ENCODE measurements at regions not wholly inside any gene's neighbourhood (a gene's known extent, or its start where the extent isn't known, plus 50 kb on each side); places are given as distances from the start of the nearest gene placed in this dataset.

DNA sequence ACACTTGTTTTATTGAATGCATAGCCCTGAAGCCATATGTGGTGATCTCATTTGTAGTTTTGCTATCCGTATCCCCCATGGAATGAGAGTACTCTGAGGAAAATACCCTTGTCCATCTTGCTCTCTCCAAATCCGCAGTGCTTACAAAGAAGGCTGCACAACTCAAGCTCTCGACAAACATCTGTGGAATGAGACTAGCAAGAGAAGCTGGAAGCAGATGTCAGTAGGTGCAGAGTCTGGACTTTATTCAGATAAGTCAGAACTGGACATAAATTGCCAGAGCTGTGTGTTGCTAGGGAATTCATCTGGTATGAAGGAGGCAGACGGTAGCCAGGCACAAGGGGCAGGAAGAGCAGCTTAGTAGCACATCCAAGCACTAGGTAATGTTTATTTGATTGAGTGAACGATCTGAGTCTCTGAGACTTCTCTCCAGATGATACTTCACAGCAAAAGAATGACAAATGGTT, 1046.2 kb downstream of the XPNPEP1 start:
- Histone ChIP-seq H3K4me3 (no peak overlapping the region), H3K4me1 (no peaks in the 10 kb centered on the region), H3K9me3 (no peaks in the 10 kb centered on the region), H3K27ac (replicated peaks in 1 of 4) (no peak overlapping the region), H3K27me3 (no peaks in the 10 kb centered on the region), H3K36me3 (no peaks in the 10 kb centered on the region)
- intact Hi-C loops (cut with DNase I): no loop called here
- WGBS: 14% methylated on average over 5 of the region's 5 CpGs
- no peak for DNase-seq (ENCODE audit: extremely low spot score)
- TF ChIP-seq POLR2AphosphoS5 (IDR thresholded peaks at IDR 0.05) (no peak), EP300 (IDR thresholded peaks at IDR 0.05) (no peak), POLR2A (IDR thresholded peaks at IDR 0.05; ENCODE audit: low read depth) (no peak)
- TF ChIP-seq, protein P1, sequence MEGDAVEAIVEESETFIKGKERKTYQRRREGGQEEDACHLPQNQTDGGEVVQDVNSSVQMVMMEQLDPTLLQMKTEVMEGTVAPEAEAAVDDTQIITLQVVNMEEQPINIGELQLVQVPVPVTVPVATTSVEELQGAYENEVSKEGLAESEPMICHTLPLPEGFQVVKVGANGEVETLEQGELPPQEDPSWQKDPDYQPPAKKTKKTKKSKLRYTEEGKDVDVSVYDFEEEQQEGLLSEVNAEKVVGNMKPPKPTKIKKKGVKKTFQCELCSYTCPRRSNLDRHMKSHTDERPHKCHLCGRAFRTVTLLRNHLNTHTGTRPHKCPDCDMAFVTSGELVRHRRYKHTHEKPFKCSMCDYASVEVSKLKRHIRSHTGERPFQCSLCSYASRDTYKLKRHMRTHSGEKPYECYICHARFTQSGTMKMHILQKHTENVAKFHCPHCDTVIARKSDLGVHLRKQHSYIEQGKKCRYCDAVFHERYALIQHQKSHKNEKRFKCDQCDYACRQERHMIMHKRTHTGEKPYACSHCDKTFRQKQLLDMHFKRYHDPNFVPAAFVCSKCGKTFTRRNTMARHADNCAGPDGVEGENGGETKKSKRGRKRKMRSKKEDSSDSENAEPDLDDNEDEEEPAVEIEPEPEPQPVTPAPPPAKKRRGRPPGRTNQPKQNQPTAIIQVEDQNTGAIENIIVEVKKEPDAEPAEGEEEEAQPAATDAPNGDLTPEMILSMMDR (IDR thresholded peaks at IDR 0.05): no peak

DNA sequence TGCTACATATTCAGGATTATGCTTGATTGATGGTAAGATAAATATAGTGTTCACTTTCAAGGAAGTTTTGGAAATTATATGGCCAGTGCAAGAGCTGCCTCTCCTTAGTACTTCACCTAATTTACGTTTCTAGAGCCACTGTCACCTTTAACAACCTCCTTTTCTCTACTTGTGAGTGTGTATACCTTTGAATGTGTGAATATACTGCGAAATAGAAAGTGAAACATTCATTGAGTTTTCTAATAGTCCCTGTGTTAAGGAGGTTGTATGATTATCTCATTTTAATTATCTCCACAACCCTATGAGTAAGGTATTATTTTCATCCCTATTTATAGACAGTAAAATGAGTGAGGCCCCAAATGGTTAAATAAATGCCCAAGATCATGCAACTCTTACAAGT, 1050.5 kb downstream of the XPNPEP1 start:
- intact Hi-C loops (cut with DNase I): no loop called here
- DNase-seq (ENCODE audit: extremely low spot score): no peak
- Histone ChIP-seq H3K9me3 (no peaks in the 10 kb centered on the region), H3K4me3 (no peak overlapping the region), H3K27ac (replicated peaks in 1 of 4) (no peak overlapping the region), H3K27me3 (no peaks in the 10 kb centered on the region), H3K4me1 (no peaks in the 10 kb centered on the region), H3K36me3 (no peaks in the 10 kb centered on the region)
- WGBS: 59% methylated on average over 2 of the region's 2 CpGs
- TF ChIP-seq, protein P1 (IDR thresholded peaks at IDR 0.05): no peak
- TF ChIP-seq EP300 (IDR thresholded peaks at IDR 0.05) (no peak), POLR2A (IDR thresholded peaks at IDR 0.05; ENCODE audit: low read depth) (no peak)

DNA sequence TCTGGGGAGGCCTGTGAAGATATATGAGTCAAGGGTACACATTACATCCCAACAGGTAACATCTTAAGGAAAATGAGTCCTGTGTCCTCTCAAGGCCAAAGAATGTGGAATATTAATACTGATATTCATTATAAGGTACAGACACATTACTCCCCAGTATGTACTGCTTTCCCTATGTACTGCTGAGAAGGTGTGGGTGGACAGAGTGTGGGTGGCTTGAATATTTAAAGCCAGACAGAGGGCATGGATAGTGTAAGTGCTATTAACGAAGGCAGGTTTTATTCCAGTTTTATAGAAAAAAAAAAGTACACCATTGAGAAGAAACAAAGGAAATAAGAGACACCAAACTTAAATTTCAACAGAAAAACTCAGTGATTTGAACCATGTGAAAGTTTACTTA, 1054.4 kb downstream of the XPNPEP1 start:
- Histone ChIP-seq H3K27me3 (no peaks in the 10 kb centered on the region), H3K4me1 (no peaks in the 10 kb centered on the region), H3K9me3 (no peaks in the 10 kb centered on the region), H3K27ac (replicated peaks in 1 of 4) (no peak overlapping the region), H3K4me3 (no peak overlapping the region), H3K36me3 (no peaks in the 10 kb centered on the region)
- WGBS: 73% methylated on average over 1 of the region's 1 CpG
- TF ChIP-seq EP300 (IDR thresholded peaks at IDR 0.05) (no peak), POLR2AphosphoS5 (IDR thresholded peaks at IDR 0.05) (no peak), POLR2A (IDR thresholded peaks at IDR 0.05; ENCODE audit: low read depth) (no peak)
- TF ChIP-seq, protein P1 (IDR thresholded peaks at IDR 0.05): no peak
- intact Hi-C loops (cut with DNase I): no loop called here
- no peak for DNase-seq (ENCODE audit: extremely low spot score)

DNA sequence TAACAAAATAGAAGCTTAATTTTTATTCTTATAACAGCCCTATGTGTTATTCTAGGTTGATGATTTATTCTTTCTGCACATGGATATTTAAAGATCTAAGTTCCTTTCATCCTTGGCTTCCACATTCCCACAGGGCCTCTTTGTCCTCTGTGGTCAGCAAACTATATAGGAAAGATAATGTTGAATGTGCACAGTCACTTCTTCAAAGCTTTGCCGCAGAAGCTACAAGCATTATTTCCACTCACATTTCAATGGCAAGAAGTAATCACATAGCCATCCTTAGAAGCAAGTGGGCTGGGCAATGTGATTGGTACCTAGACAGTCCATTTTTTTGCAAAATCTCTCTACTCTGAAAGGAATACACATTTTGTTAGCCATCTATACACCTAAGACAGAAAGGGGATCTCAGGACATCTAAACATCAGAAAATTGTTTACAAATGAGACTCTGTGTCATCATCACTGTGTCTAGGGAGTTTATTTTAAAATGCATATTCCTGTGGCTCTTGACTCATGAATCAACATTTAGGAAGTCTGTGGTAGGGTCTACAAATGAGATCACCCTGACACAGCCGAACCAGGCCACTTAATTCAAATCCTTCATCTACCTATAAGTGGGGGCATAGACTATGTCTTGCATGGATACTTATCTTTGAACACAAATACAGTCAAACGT, 1060.5 kb downstream of the XPNPEP1 start:
- no peak for DNase-seq (ENCODE audit: extremely low spot score)
- no peaks in the 10 kb centered on the region for H3K36me3 ChIP-seq
- H3K27me3 ChIP-seq: no peaks in the 10 kb centered on the region
- H3K27ac ChIP-seq (replicated peaks in 1 of 4): no peak overlapping the region
- H3K4me3 ChIP-seq: no peak overlapping the region
- intact Hi-C loops (cut with DNase I): no loop called here
- TF ChIP-seq EP300 (IDR thresholded peaks at IDR 0.05) (no peak), POLR2AphosphoS5 (IDR thresholded peaks at IDR 0.05) (no peak), POLR2A (IDR thresholded peaks at IDR 0.05; ENCODE audit: low read depth) (no peak)
- TF ChIP-seq, protein P1 (IDR thresholded peaks at IDR 0.05): no peak
- 62% methylated on average over 3 of the region's 3 CpGs for WGBS
- no peaks in the 10 kb centered on the region for H3K4me1 ChIP-seq
- no peaks in the 10 kb centered on the region for H3K9me3 ChIP-seq
